PC-9 (cell line): ENCODE measurements at regions not wholly inside any gene's neighbourhood (a gene's known extent, or its start where the extent isn't known, plus 50 kb on each side); places are given as distances from the start of the nearest gene placed in this dataset.

Source experiments
- BruUV-seq: library from RNA; stranded (reverse); fragments of 400-500 nt; replicated peaks from 2 replicates; lab custom pipeline; 2021; lab: Mats Ljungman, UMichigan
- CTCF ChIA-PET: fragments of 300-600 bp; sonication (Branson Sonifier 250); formaldehyde crosslinking; loops from one replicate; lab custom pipeline; 2022; ENCODE audit warnings: antibody characterized with exemption; lab: Charles Lee
- POLR2A ChIA-PET: fragments of 300-600 bp; sonication (Branson Sonifier 250); formaldehyde crosslinking; loops from one replicate; lab custom pipeline; 2022; ENCODE audit warnings: antibody characterized with exemption; ENCODE audit not compliant: unreplicated experiment; lab: Charles Lee
- DNase-seq, 2 experiments: peaks; one replicate each; pipeline versions ENCODE4 v3.0.0 to v3.0.0-alpha.2; 2015 to 2022; ENCODE audit warnings: mixed read lengths in 1 of 2
- H2AFZ ChIP-seq: fragments of 200-600 bp; sonication (generic); 2 replicates; pipeline ENCODE4 v1.8.1; 2017; ENCODE audit warnings: antibody characterized with exemption
- H3F3A ChIP-seq: fragments of 200-600 bp; sonication (generic); 2 replicates; pipeline ENCODE4 v1.8.1; 2017; ENCODE audit warnings: antibody characterized with exemption, mild to moderate bottlenecking, low read depth; ENCODE audit not compliant: insufficient read depth
- H3K27ac ChIP-seq: fragments of 200-600 bp; sonication (generic); 2 replicates; pipeline ENCODE4 v1.6.1; 2016; ENCODE audit warnings: mixed run types
- H3K27me3 ChIP-seq: fragments of 200-600 bp; sonication (generic); 2 replicates; pipeline ENCODE4 v1.6.1; 2016; ENCODE audit warnings: low read depth, mixed run types; ENCODE audit not compliant: insufficient read depth
- H3K36me3 ChIP-seq: fragments of 200-600 bp; sonication (generic); 2 replicates; pipeline ENCODE4 v1.6.1; 2016; ENCODE audit warnings: low read depth, mixed run types
- H3K4me1 ChIP-seq: fragments of 200-600 bp; sonication (generic); replicated peaks from 2 replicates; pipeline ENCODE4 v1.6.1; 2016; ENCODE audit warnings: mixed run types; ENCODE audit not compliant: insufficient read depth
- H3K4me2 ChIP-seq: fragments of 200-600 bp; sonication (generic); 2 replicates; pipeline ENCODE4 v1.6.1; 2017; ENCODE audit warnings: mixed run types
- H3K4me3 ChIP-seq: fragments of 200-600 bp; sonication (generic); 2 replicates; pipeline ENCODE4 v1.6.1; 2016; ENCODE audit warnings: mixed run types
- H3K79me2 ChIP-seq: fragments of 200-600 bp; sonication (generic); 2 replicates; pipeline ENCODE4 v1.6.1; 2017; ENCODE audit warnings: low read depth, mixed run types
- H3K9me2 ChIP-seq: fragments of 200-600 bp; sonication (generic); 2 replicates; pipeline ENCODE4 v1.8.1; 2017; ENCODE audit warnings: mild to moderate bottlenecking; ENCODE audit not compliant: insufficient read depth
- H3K9me3 ChIP-seq: fragments of 200-600 bp; sonication (generic); 2 replicates; pipeline ENCODE4 v1.8.1; 2016; ENCODE audit warnings: low read depth; ENCODE audit not compliant: insufficient read depth
- H4K20me1 ChIP-seq: fragments of 200-600 bp; sonication (generic); 2 replicates; pipeline ENCODE4 v1.8.1; 2017; ENCODE audit not compliant: insufficient read depth
- EZH2 ChIP-seq: fragments of 200-600 bp; sonication (generic); IDR thresholded peaks from 2 replicates; pipeline ENCODE4 v1.8.0; 2017; ENCODE audit warnings: antibody characterized with exemption, low read depth
- intact Hi-C: fragments of 100-400 bp; cut with micrococcal nuclease; formaldehyde crosslinking; loops from one replicate; pipeline ENCODE4 v1.10.0; 2022; ENCODE audit not compliant: unreplicated experiment
- TF ChIP-seq, protein P1 (sequence below): fragments of 200-600 bp; sonication (generic); conservative IDR thresholded peaks from 2 replicates; pipeline ENCODE4 v1.6.1; 2017; ENCODE audit warnings: mixed run types, antibody characterized with exemption, mild to moderate bottlenecking, moderate library complexity

DNA sequence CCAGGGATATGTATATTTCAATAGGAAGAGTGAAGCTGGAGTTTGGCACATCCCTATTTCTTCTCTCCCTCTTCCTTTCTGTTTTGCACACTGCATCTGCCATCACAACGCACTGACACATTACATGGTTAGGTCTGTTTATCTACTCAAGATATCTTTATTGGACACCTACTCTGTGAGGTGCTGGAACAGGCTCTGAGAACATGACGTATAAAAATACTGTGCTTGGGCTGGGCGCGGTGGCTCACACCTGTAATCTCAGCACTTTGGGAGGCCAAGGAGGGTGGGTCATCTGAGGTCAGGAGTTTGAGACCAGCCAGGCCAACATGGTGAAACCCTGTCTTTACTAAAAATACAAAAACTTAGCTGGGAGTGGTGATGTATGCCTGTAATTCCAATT, 653.3 kb downstream of the SLC4A3 start:
- H3K79me2 ChIP-seq: no peaks in the 10 kb centered on the region
- intact Hi-C loops: loop anchor here (1.0 kb wide), 1 partner anchor 339 kb away; no protein-coding TSS in a partner anchor
- TF ChIP-seq EZH2: no peak
- TF ChIP-seq, protein P1, sequence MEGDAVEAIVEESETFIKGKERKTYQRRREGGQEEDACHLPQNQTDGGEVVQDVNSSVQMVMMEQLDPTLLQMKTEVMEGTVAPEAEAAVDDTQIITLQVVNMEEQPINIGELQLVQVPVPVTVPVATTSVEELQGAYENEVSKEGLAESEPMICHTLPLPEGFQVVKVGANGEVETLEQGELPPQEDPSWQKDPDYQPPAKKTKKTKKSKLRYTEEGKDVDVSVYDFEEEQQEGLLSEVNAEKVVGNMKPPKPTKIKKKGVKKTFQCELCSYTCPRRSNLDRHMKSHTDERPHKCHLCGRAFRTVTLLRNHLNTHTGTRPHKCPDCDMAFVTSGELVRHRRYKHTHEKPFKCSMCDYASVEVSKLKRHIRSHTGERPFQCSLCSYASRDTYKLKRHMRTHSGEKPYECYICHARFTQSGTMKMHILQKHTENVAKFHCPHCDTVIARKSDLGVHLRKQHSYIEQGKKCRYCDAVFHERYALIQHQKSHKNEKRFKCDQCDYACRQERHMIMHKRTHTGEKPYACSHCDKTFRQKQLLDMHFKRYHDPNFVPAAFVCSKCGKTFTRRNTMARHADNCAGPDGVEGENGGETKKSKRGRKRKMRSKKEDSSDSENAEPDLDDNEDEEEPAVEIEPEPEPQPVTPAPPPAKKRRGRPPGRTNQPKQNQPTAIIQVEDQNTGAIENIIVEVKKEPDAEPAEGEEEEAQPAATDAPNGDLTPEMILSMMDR: no peak
- peaks cover 38% of the 10 kb centered on the region for H3K4me1 ChIP-seq
- H4K20me1 ChIP-seq: no peaks in the 10 kb centered on the region
- DNase-seq: no peak
- no TSS peak for BruUV-seq
- H3K36me3 ChIP-seq: 0 out of 2 replicates have a peak, but pooled peaks cover 3% of the 10 kb centered on the region
- no peak overlapping the region for H3K4me3 ChIP-seq
- CTCF ChIA-PET: no interaction called here
- H3K9me2 ChIP-seq: no peaks in the 10 kb centered on the region
- no peak overlapping the region for H3K4me2 ChIP-seq
- peaks cover 9% of the 10 kb centered on the region; the same call in 1 of the 2 replicates for H3F3A ChIP-seq
- H3K9me3 ChIP-seq: no peaks in the 10 kb centered on the region
- no peaks in the 10 kb centered on the region for H3K27me3 ChIP-seq
- no peak overlapping the region for H3K27ac ChIP-seq
- H2AFZ ChIP-seq: no peak overlapping the region
- POLR2A ChIA-PET: interaction anchor here (0.6 kb wide), 1 partner anchor 196 kb away, joined by 8 read pairs; no protein-coding TSS in a partner anchor

DNA sequence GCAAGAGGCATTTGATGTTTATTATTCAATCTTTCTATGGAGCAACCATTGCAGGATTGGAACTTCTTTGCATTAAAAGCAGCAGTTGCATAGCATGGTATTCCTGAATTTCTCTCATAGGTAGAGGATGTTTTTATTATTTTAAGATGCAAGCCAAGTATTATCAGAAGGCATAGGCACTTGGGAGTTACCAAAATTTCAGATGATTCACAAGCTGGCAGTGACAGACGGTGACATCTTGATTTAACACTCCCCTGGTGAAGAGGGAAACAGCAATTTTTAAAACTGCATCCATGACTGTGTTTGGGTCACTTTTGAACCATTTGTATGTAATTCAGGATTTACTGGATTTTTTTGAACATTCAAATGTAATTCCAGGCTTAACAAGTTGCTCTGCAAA, 654.3 kb downstream of the SLC4A3 start:
- H3K4me1 ChIP-seq: peaks cover 38% of the 10 kb centered on the region
- peaks cover 9% of the 10 kb centered on the region; the same call in 1 of the 2 replicates for H3F3A ChIP-seq
- no peaks in the 10 kb centered on the region for H3K27me3 ChIP-seq
- no peaks in the 10 kb centered on the region for H3K9me3 ChIP-seq
- 0 out of 2 replicates have a peak, but pooled peaks cover 3% of the 10 kb centered on the region for H3K36me3 ChIP-seq
- TF ChIP-seq, protein P1: no peak
- no peak for TF ChIP-seq EZH2
- H3K27ac ChIP-seq: no peak overlapping the region
- no peak overlapping the region for H2AFZ ChIP-seq
- H3K4me2 ChIP-seq: no peak overlapping the region
- intact Hi-C loops: no loop called here
- DNase-seq: no peak
- CTCF ChIA-PET: interaction anchor here (0.7 kb wide), 1 partner anchor 121 kb away, joined by 3 read pairs; no protein-coding TSS in a partner anchor
- no peaks in the 10 kb centered on the region for H3K9me2 ChIP-seq
- H3K4me3 ChIP-seq: no peak overlapping the region
- no peaks in the 10 kb centered on the region for H4K20me1 ChIP-seq
- POLR2A ChIA-PET: no interaction called here
- H3K79me2 ChIP-seq: no peaks in the 10 kb centered on the region
- BruUV-seq: no TSS peak

DNA sequence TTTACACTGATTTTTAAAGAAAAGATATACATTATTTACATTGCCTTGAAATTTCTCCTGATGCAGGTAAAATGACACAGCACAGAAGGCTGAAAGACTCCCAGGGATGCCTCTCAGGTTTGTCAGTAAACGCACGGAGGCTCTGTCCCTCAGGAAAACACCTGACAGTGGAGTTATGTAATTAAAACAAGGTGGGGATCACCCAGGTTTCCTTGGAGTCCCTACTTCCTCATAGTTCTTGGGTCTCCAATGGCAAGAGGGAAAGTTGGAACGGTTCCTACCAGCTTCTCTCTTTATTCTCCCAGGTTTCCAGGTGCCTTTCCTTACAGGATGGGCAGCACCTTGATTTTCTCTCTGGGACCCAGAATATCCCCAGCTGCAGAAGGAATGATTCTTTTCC, 654.8 kb downstream of the SLC4A3 start:
- intact Hi-C loops: no loop called here
- no peaks in the 10 kb centered on the region for H3K9me3 ChIP-seq
- H3K27ac ChIP-seq: no peak overlapping the region
- no peak overlapping the region for H3K4me2 ChIP-seq
- H3K4me3 ChIP-seq: no peak overlapping the region
- peaks cover 9% of the 10 kb centered on the region; the same call in 1 of the 2 replicates for H3F3A ChIP-seq
- no peaks in the 10 kb centered on the region for H3K9me2 ChIP-seq
- TF ChIP-seq, protein P1: no peak
- TF ChIP-seq EZH2: no peak
- no peaks in the 10 kb centered on the region for H3K79me2 ChIP-seq
- BruUV-seq: no TSS peak
- no peaks in the 10 kb centered on the region for H3K27me3 ChIP-seq
- no peaks in the 10 kb centered on the region for H4K20me1 ChIP-seq
- peak in 1 of 2 experiments; percentile 31 for DNase-seq
- CTCF ChIA-PET: no interaction called here
- peaks cover 33% of the 10 kb centered on the region for H3K4me1 ChIP-seq
- 0 out of 2 replicates have a peak, but pooled peaks cover 3% of the 10 kb centered on the region for H3K36me3 ChIP-seq
- POLR2A ChIA-PET: no interaction called here
- H2AFZ ChIP-seq: no peak overlapping the region
